Mesenchymal stem cell (in vitro differentiated cells and primary cell): ENCODE measurements at regions not wholly inside any gene's neighbourhood (a gene's known extent, or its start where the extent isn't known, plus 50 kb on each side); places are given as distances from the start of the nearest gene placed in this dataset.

Experiments used
- DNase-seq: peaks from one replicate; pipeline ENCODE4 v3.0.0-alpha.2; 2013
- H2AFZ ChIP-seq: one replicate; pipeline ENCODE4 v1.6.1; 2013; ENCODE audit warnings: low read depth, mild to moderate bottlenecking, control low read depth, inconsistent platforms, low read length, moderate library complexity
- H2AK5ac ChIP-seq: 2 replicates; pipeline ENCODE4 v1.6.1; 2013; ENCODE audit warnings: low read length, moderate library complexity, mild to moderate bottlenecking, inconsistent platforms; ENCODE audit not compliant: severe bottlenecking
- H2BK120ac ChIP-seq: one replicate; pipeline ENCODE4 v1.6.1; 2013; ENCODE audit warnings: low read depth, mild to moderate bottlenecking, inconsistent platforms, low read length, moderate library complexity
- H2BK12ac ChIP-seq, 2 experiments: one replicate each; pipeline ENCODE4 v1.6.1; 2013; ENCODE audit warnings: inconsistent platforms in 2 of 2, low read length in 2 of 2, mild to moderate bottlenecking in 2 of 2, moderate library complexity in 2 of 2, control low read depth in 1 of 2
- H2BK15ac ChIP-seq: one replicate; pipeline ENCODE4 v1.6.1; 2013; ENCODE audit warnings: mild to moderate bottlenecking, low read depth, inconsistent platforms; ENCODE audit not compliant: poor library complexity, severe bottlenecking
- H2BK5ac ChIP-seq: 2 replicates; pipeline ENCODE4 v1.6.1; 2013; ENCODE audit warnings: low read depth, mild to moderate bottlenecking, low read length, control low read depth, inconsistent platforms; ENCODE audit not compliant: poor library complexity, severe bottlenecking
- H3K14ac ChIP-seq, 2 experiments: one replicate each; pipeline ENCODE4 v1.6.1; 2013; ENCODE audit warnings: inconsistent platforms in 2 of 2, low read length in 2 of 2, control low read depth in 1 of 2, mild to moderate bottlenecking in 1 of 2, moderate library complexity in 1 of 2
- H3K18ac ChIP-seq, 2 experiments: one replicate each; pipeline ENCODE4 v1.6.1; 2013; ENCODE audit warnings: inconsistent platforms in 2 of 2, low read length in 2 of 2, control low read depth in 1 of 2, low read depth in 1 of 2, mild to moderate bottlenecking in 1 of 2
- H3K23ac ChIP-seq, 2 experiments: one replicate each; pipeline ENCODE4 v1.6.1; 2013; ENCODE audit warnings: inconsistent platforms in 2 of 2, low read length in 2 of 2, mild to moderate bottlenecking in 2 of 2, moderate library complexity in 2 of 2, control low read depth in 1 of 2
- H3K27ac ChIP-seq: 2 replicates; pipeline ENCODE4 v1.5.1; 2013; ENCODE audit warnings: mild to moderate bottlenecking, moderate library complexity, low read length, control low read depth, inconsistent platforms; ENCODE audit not compliant: poor library complexity, severe bottlenecking
- H3K27me3 ChIP-seq, 2 experiments: 2 replicates each; pipeline versions ENCODE4 v1.6.1 to v1.7.0; 2013; ENCODE audit warnings: low read length in 2 of 2, mild to moderate bottlenecking in 2 of 2, moderate library complexity in 2 of 2, control low read depth in 1 of 2, inconsistent platforms in 1 of 2; ENCODE audit not compliant: control insufficient read depth in 1 of 2, insufficient read depth in 1 of 2
- H3K36me3 ChIP-seq, 2 experiments: 2 replicates each; pipeline versions ENCODE4 v1.6.1 to v1.7.0; 2013; ENCODE audit warnings: low read length in 2 of 2, control low read depth in 1 of 2, inconsistent platforms in 1 of 2, low read depth in 1 of 2, mild to moderate bottlenecking in 1 of 2; ENCODE audit not compliant: insufficient read depth in 2 of 2, control insufficient read depth in 1 of 2
- H3K4ac ChIP-seq, 2 experiments: one replicate each; pipeline ENCODE4 v1.6.1; 2013; ENCODE audit warnings: inconsistent platforms in 2 of 2, low read length in 2 of 2, mild to moderate bottlenecking in 2 of 2, moderate library complexity in 2 of 2, control low read depth in 1 of 2, low read depth in 1 of 2
- H3K4me1 ChIP-seq: 2 replicates; pipeline ENCODE4 v1.6.1; 2013; ENCODE audit warnings: low read depth, low read length, control low read depth; ENCODE audit not compliant: control insufficient read depth, insufficient read depth
- H3K4me2 ChIP-seq: 2 replicates; pipeline ENCODE4 v1.6.1; 2013; ENCODE audit warnings: low read length, mild to moderate bottlenecking, inconsistent platforms; ENCODE audit not compliant: poor library complexity, severe bottlenecking
- H3K4me3 ChIP-seq, 2 experiments: 2 replicates each; pipeline versions ENCODE4 v1.5.1 to v1.7.0; 2013; ENCODE audit warnings: low read length in 2 of 2, mild to moderate bottlenecking in 2 of 2, control low read depth in 1 of 2, low read depth in 1 of 2; ENCODE audit not compliant: insufficient read depth in 1 of 2
- H3K79me1 ChIP-seq: replicated peaks from 2 replicates; pipeline ENCODE4 v1.6.1; 2013; ENCODE audit warnings: mild to moderate bottlenecking, control low read depth, low read length, inconsistent platforms; ENCODE audit not compliant: poor library complexity, severe bottlenecking
- H3K9ac ChIP-seq: 2 replicates; pipeline ENCODE4 v1.7.0; 2013; ENCODE audit warnings: mild to moderate bottlenecking, low read length, moderate library complexity
- H3K9me3 ChIP-seq: 2 replicates; pipeline ENCODE4 v1.7.0; 2013; ENCODE audit warnings: mild to moderate bottlenecking, low read length; ENCODE audit not compliant: control insufficient read depth
- H4K8ac ChIP-seq: one replicate; pipeline ENCODE4 v1.6.1; 2013; ENCODE audit warnings: inconsistent platforms, mild to moderate bottlenecking, low read length, moderate library complexity
- H4K91ac ChIP-seq: one replicate; pipeline ENCODE4 v1.6.1; 2013; ENCODE audit warnings: mild to moderate bottlenecking, low read length, inconsistent platforms
- WGBS: methylation state at CpG from one replicate; pipeline ENCODE4 v1.1.7; 2013; ENCODE audit warnings: mixed read lengths; 5-methylcytosine and 5-hydroxymethylcytosine counted together

GRCh38 chr16:60731329-60732050, 1304.7 kb downstream of the CDH8 start:
- Histone ChIP-seq H2AK5ac (no peak overlapping the region), H3K4ac (no peak overlapping the region), H2BK12ac (no peak overlapping the region), H3K79me1 (no peaks in the 10 kb centered on the region), H3K18ac (no peak overlapping the region), H2BK5ac (no peak overlapping the region), H3K4me2 (no peak overlapping the region), H2AFZ (no peak overlapping the region), H4K91ac (no peak overlapping the region), H4K8ac (no peak overlapping the region), H3K23ac (no peak overlapping the region), H3K27me3 (no peaks in the 10 kb centered on the region), H3K14ac (no peak overlapping the region), H2BK15ac (no peak overlapping the region), H3K27ac (no peak overlapping the region), H3K9ac (no peak overlapping the region), H3K4me1 (no peaks in the 10 kb centered on the region), H2BK120ac (no peak overlapping the region), H3K9me3 (no peaks in the 10 kb centered on the region), H3K4me3 (no peak overlapping the region), H3K36me3 (no peaks in the 10 kb centered on the region)
- WGBS, result 76% methylated on average over 2 of the region's 5 CpGs
- no peak for DNase-seq

GRCh38 chr16:60729051-60729450, 1307.2 kb downstream of the CDH8 start:
- Histone ChIP-seq H3K79me1 (no peaks in the 10 kb centered on the region), H3K4me1 (no peaks in the 10 kb centered on the region), H3K14ac (no peak overlapping the region), H3K9ac (no peak overlapping the region), H3K4me2 (no peak overlapping the region), H4K91ac (no peak overlapping the region), H4K8ac (no peak overlapping the region), H2BK5ac (no peak overlapping the region), H2AFZ (no peak overlapping the region), H2AK5ac (no peak overlapping the region), H3K9me3 (peaks cover under 1% of the 10 kb centered on the region), H3K27ac (no peak overlapping the region), H2BK12ac (no peak overlapping the region), H3K23ac (no peak overlapping the region), H3K4me3 (no peak overlapping the region), H3K18ac (no peak overlapping the region), H3K4ac (no peak overlapping the region), H2BK15ac (no peak overlapping the region), H2BK120ac (no peak overlapping the region), H3K27me3 (no peaks in the 10 kb centered on the region), H3K36me3 (no peaks in the 10 kb centered on the region)
- no peak for DNase-seq

- H3K27me3 ChIP-seq, result no peaks in the 10 kb centered on the region
- no peak overlapping the region for H2BK12ac ChIP-seq
- no peak overlapping the region for H3K14ac ChIP-seq
- H3K27ac ChIP-seq, result no peak overlapping the region
- no peak for DNase-seq
- no peak overlapping the region for H3K4me2 ChIP-seq
- H3K23ac ChIP-seq, result no peak overlapping the region
- H4K8ac ChIP-seq, result no peak overlapping the region
- no peak overlapping the region for H4K91ac ChIP-seq
- H3K79me1 ChIP-seq, result no peaks in the 10 kb centered on the region
- no peak overlapping the region for H3K4me3 ChIP-seq
- no peak overlapping the region for H3K9ac ChIP-seq
- no peaks in the 10 kb centered on the region for H3K4me1 ChIP-seq
- H2BK120ac ChIP-seq, result no peak overlapping the region
- peaks cover 6% of the 10 kb centered on the region for H3K9me3 ChIP-seq
- H2AFZ ChIP-seq, result no peak overlapping the region
- no peaks in the 10 kb centered on the region for H3K36me3 ChIP-seq
- WGBS, result 85% methylated on average over 5 of the region's 5 CpGs
- H3K18ac ChIP-seq, result no peak overlapping the region
- no peak overlapping the region for H2BK5ac ChIP-seq
- H3K4ac ChIP-seq, result no peak overlapping the region
- H2AK5ac ChIP-seq, result no peak overlapping the region
- H2BK15ac ChIP-seq, result no peak overlapping the region
Observed at GRCh38 chr16:60727851-60728250, 1308.4 kb downstream of the CDH8 start.

- no peak overlapping the region for H3K4ac ChIP-seq
- no peak overlapping the region for H3K18ac ChIP-seq
- no peak overlapping the region for H3K14ac ChIP-seq
- H2BK15ac ChIP-seq, result no peak overlapping the region
- no peak overlapping the region for H2BK5ac ChIP-seq
- H4K8ac ChIP-seq, result no peak overlapping the region
- no peaks in the 10 kb centered on the region for H3K79me1 ChIP-seq
- H2BK120ac ChIP-seq, result no peak overlapping the region
- peaks cover 44% of the 10 kb centered on the region for H3K9me3 ChIP-seq
- no peak overlapping the region for H3K9ac ChIP-seq
- no peak overlapping the region for H3K4me2 ChIP-seq
- no peak for DNase-seq
- no peak overlapping the region for H3K27ac ChIP-seq
- H3K27me3 ChIP-seq, result no peaks in the 10 kb centered on the region
- H3K4me1 ChIP-seq, result no peaks in the 10 kb centered on the region
- WGBS, result no CpG with 5 or more reads among the region's 2 CpGs
- no peaks in the 10 kb centered on the region for H3K36me3 ChIP-seq
- H2AFZ ChIP-seq, result no peak overlapping the region
- no peak overlapping the region for H4K91ac ChIP-seq
- no peak overlapping the region for H3K23ac ChIP-seq
- no peak overlapping the region for H2AK5ac ChIP-seq
- H3K4me3 ChIP-seq, result no peak overlapping the region
- no peak overlapping the region for H2BK12ac ChIP-seq
Observed at GRCh38 chr16:60720060-60720459, 1316.2 kb downstream of the CDH8 start.
